ENCODE measurements at regions not wholly inside any gene's neighbourhood (a gene's known extent, or its start where the extent isn't known, plus 50 kb on each side); places are given as distances from the start of the nearest gene placed in this dataset.
A peak's percentile ranks its signal among the peaks of the same experiment; 100 is the strongest.

- TF ChIP-seq CTCF (conservative IDR thresholded peaks at IDR 0.05; ENCODE audit: low read depth, low read length) = peak; percentile 94
- no peak for TF ChIP-seq EZH2 (IDR thresholded peaks at IDR 0.05; ENCODE audit: borderline replicate concordance, low read depth, low read length, poor library complexity, severe bottlenecking)
Observed at GRCh38 chr13:26929971-26930730, 169.6 kb upstream of the GPR12 start.
